H1 (cell line): ENCODE measurements at regions not wholly inside any gene's neighbourhood (a gene's known extent, or its start where the extent isn't known, plus 50 kb on each side); places are given as distances from the start of the nearest gene placed in this dataset.

Experiments
- RBBP5 ChIP-seq: IDR thresholded peaks from 2 replicates; pipeline ENCODE4 v1.7.1; 2012; ENCODE audit warnings: low read depth, mild to moderate bottlenecking, inconsistent platforms, low read length, moderate library complexity, borderline replicate concordance
- SAP30 ChIP-seq: fragments of 300-600 bp; sonication (generic); IDR thresholded peaks from 2 replicates; pipeline ENCODE4 v1.7.1; 2012; ENCODE audit warnings: low read length, moderate library complexity, mild to moderate bottlenecking, inconsistent platforms; ENCODE audit not compliant: insufficient read depth, insufficient replicate concordance
- TAF1 ChIP-seq: IDR thresholded peaks from 2 replicates; pipeline ENCODE4 v1.6.1; 2011; ENCODE audit warnings: mild to moderate bottlenecking, low read depth, low read length

GRCh38 chr9:13467157-13467556 lies 187.7 kb upstream of the MPDZ start (continued):
- TF ChIP-seq SAP30 (no peak), RBBP5 (no peak), TAF1 (no peak)
